NOMO-1 treated with dmso at 0.1 percent for 144 hours (cell line): ENCODE measurements at regions not wholly inside any gene's neighbourhood (a gene's known extent, or its start where the extent isn't known, plus 50 kb on each side); places are given as distances from the start of the nearest gene placed in this dataset.
A peak's percentile ranks its signal among the peaks of the same experiment; 100 is the strongest.

Experiments
- DNase-seq: peaks from one replicate; lab custom pipeline; 2025; ENCODE audit not compliant: unreplicated experiment; lab: John Stamatoyannopoulos, UW

- DNase-seq: no peak
Observed at GRCh38 chr13:50588491-50589130, 254.9 kb downstream of the DLEU7 start.

GRCh38 chr13:50589139-50589538 lies 254.4 kb downstream of the DLEU7 start:
- no peak for DNase-seq

GRCh38 chr13:50589651-50590054 lies 253.8 kb downstream of the DLEU7 start:
- DNase-seq: no peak

GRCh38 chr13:50592412-50593155 lies 250.9 kb downstream of the DLEU7 start:
- no peak for DNase-seq

GRCh38 chr13:50593207-50593606 lies 250.3 kb downstream of the DLEU7 start:
- DNase-seq: no peak

GRCh38 chr13:50594276-50595051 lies 249.0 kb downstream of the DLEU7 start:
- peak; percentile 49 for DNase-seq

- DNase-seq: no peak
Observed at GRCh38 chr13:50595196-50595595, 248.3 kb downstream of the DLEU7 start.

GRCh38 chr13:50596156-50596555 lies 247.3 kb downstream of the DLEU7 start:
- DNase-seq: no peak

GRCh38 chr13:50596776-50597203 lies 246.7 kb downstream of the DLEU7 start:
- no peak for DNase-seq

GRCh38 chr13:50598338-50598737 lies 245.2 kb downstream of the DLEU7 start:
- no peak for DNase-seq

GRCh38 chr13:50599046-50599445 lies 244.4 kb downstream of the DLEU7 start:
- no peak for DNase-seq

- no peak for DNase-seq
Observed at GRCh38 chr13:50599927-50600326, 243.6 kb downstream of the DLEU7 start.

GRCh38 chr13:50608370-50608769 lies 235.1 kb downstream of the DLEU7 start:
- DNase-seq: no peak

GRCh38 chr13:50609011-50609410 lies 234.5 kb downstream of the DLEU7 start:
- no peak for DNase-seq

GRCh38 chr13:50610238-50610637 lies 233.3 kb downstream of the DLEU7 start:
- no peak for DNase-seq

- DNase-seq: no peak
Observed at GRCh38 chr13:50611117-50611781, 232.2 kb downstream of the DLEU7 start.

- no peak for DNase-seq
Observed at GRCh38 chr13:50612717-50613116, 230.8 kb downstream of the DLEU7 start.

GRCh38 chr13:50613356-50613831 lies 230.1 kb downstream of the DLEU7 start:
- no peak for DNase-seq

GRCh38 chr13:50615234-50615633 lies 228.3 kb downstream of the DLEU7 start:
- DNase-seq: no peak

- no peak for DNase-seq
Observed at GRCh38 chr13:50616101-50616500, 227.4 kb downstream of the DLEU7 start.

- DNase-seq: no peak
Observed at GRCh38 chr13:50617134-50617721, 226.3 kb downstream of the DLEU7 start.
